Loucy (cell line): ENCODE measurements at regions not wholly inside any gene's neighbourhood (a gene's known extent, or its start where the extent isn't known, plus 50 kb on each side); places are given as distances from the start of the nearest gene placed in this dataset.

Experiments used
- H2AFZ ChIP-seq: fragments of 200-600 bp; sonication (generic); 2 replicates; pipeline ENCODE4 v1.6.0; 2016; ENCODE audit warnings: antibody characterized with exemption, mild to moderate bottlenecking, low read length, moderate library complexity
- H3F3A ChIP-seq: fragments of 200-600 bp; 2 replicates; pipeline ENCODE4 v1.6.0; 2016; ENCODE audit warnings: antibody characterized with exemption, low read depth, mild to moderate bottlenecking
- H3K27me3 ChIP-seq: fragments of 200-600 bp; sonication (generic); 2 replicates; pipeline ENCODE4 v1.6.1; 2014; ENCODE audit warnings: low read length, mild to moderate bottlenecking; ENCODE audit not compliant: insufficient read depth, poor library complexity, severe bottlenecking
- H3K36me3 ChIP-seq: fragments of 200-600 bp; sonication (generic); 2 replicates; pipeline ENCODE4 v1.6.1; 2016; ENCODE audit warnings: low read length; ENCODE audit not compliant: insufficient read depth
- H3K4me1 ChIP-seq: fragments of 200-600 bp; sonication (generic); 2 replicates; pipeline ENCODE4 v1.5.1; 2014; ENCODE audit warnings: low read length, mild to moderate bottlenecking; ENCODE audit not compliant: insufficient read depth, poor library complexity, severe bottlenecking
- H3K4me2 ChIP-seq: fragments of 200-600 bp; sonication (generic); 2 replicates; pipeline ENCODE4 v1.6.0; 2014; ENCODE audit warnings: antibody characterized with exemption, low read length, low read depth, mild to moderate bottlenecking; ENCODE audit not compliant: poor library complexity, severe bottlenecking
- H3K4me3 ChIP-seq: fragments of 200-600 bp; sonication (generic); 2 replicates; pipeline ENCODE4 v1.5.1; 2014; ENCODE audit warnings: low read length, mild to moderate bottlenecking, mixed read lengths; ENCODE audit not compliant: poor library complexity, severe bottlenecking
- H3K79me2 ChIP-seq: fragments of 200-600 bp; sonication (generic); 2 replicates; pipeline ENCODE4 v1.6.1; 2014; ENCODE audit warnings: low read length; ENCODE audit not compliant: insufficient read depth
- H3K9ac ChIP-seq: fragments of 200-600 bp; sonication (generic); 2 replicates; pipeline ENCODE4 v1.6.0; 2014; ENCODE audit warnings: mild to moderate bottlenecking, low read depth, low read length, moderate library complexity; ENCODE audit not compliant: poor library complexity, severe bottlenecking
- H3K9me2 ChIP-seq: fragments of 200-600 bp; sonication (generic); replicated peaks from 2 replicates; pipeline ENCODE4 v1.6.1; 2016; ENCODE audit warnings: low read depth, low read length, mixed read lengths
- H3K9me3 ChIP-seq: fragments of 200-600 bp; sonication (generic); 2 replicates; pipeline ENCODE4 v1.6.1; 2014; ENCODE audit warnings: mild to moderate bottlenecking, antibody characterized with exemption, low read length, low read depth; ENCODE audit not compliant: insufficient read depth
- H4K20me1 ChIP-seq: fragments of 200-600 bp; sonication (generic); 2 replicates; pipeline ENCODE4 v1.6.0; 2014; ENCODE audit warnings: antibody characterized with exemption, low read length, mild to moderate bottlenecking; ENCODE audit not compliant: insufficient read depth, poor library complexity, severe bottlenecking
- CTCF ChIP-seq: fragments of 200-600 bp; sonication (generic); conservative IDR thresholded peaks from 2 replicates; pipeline ENCODE4 v1.5.1; 2014; ENCODE audit warnings: mild to moderate bottlenecking, antibody characterized with exemption, low read length
- EZH2phosphoT487 ChIP-seq: fragments of 200-600 bp; IDR thresholded peaks from 2 replicates; pipeline ENCODE4 v1.6.1; 2018; ENCODE audit warnings: antibody characterized with exemption, mild to moderate bottlenecking, moderate library complexity, borderline replicate concordance

- H3K9ac ChIP-seq, result peak overlapping the region; percentile 55
- H2AFZ ChIP-seq, result peak overlapping the region; percentile 50
- H3K4me1 ChIP-seq, result peaks cover 58% of the 10 kb centered on the region
- no peaks in the 10 kb centered on the region for H4K20me1 ChIP-seq
- no peaks in the 10 kb centered on the region for H3K9me3 ChIP-seq
- no peaks in the 10 kb centered on the region for H3K36me3 ChIP-seq
- no peaks in the 10 kb centered on the region for H3K27me3 ChIP-seq
- H3K79me2 ChIP-seq, result peaks cover 6% of the 10 kb centered on the region; the same call in 1 of the 2 replicates
- no peaks in the 10 kb centered on the region for H3K9me2 ChIP-seq
- peak overlapping the region; percentile 63 for H3K4me2 ChIP-seq
- H3K4me3 ChIP-seq, result peak overlapping the region; percentile 34
- TF ChIP-seq EZH2phosphoT487 (no peak), CTCF (peak; percentile 27)
- peaks cover 12% of the 10 kb centered on the region; the same call in 1 of the 2 replicates for H3F3A ChIP-seq
Observed at GRCh38 chr11:59011655-59012397, 72.5 kb downstream of the GLYATL1 start.

- Histone ChIP-seq H3K9me3 (no peaks in the 10 kb centered on the region), H3K9ac (peak overlapping the region; percentile 55), H2AFZ (peak overlapping the region; percentile 41; the same call in 1 of the 2 replicates), H3K79me2 (peaks cover under 1% of the 10 kb centered on the region; the same call in 1 of the 2 replicates), H3K4me3 (no peak overlapping the region), H4K20me1 (no peaks in the 10 kb centered on the region), H3K4me1 (peaks cover 50% of the 10 kb centered on the region), H3K4me2 (peak overlapping the region; percentile 63), H3K27me3 (no peaks in the 10 kb centered on the region), H3F3A (peaks cover 12% of the 10 kb centered on the region; the same call in 1 of the 2 replicates), H3K36me3 (no peaks in the 10 kb centered on the region), H3K9me2 (no peaks in the 10 kb centered on the region)
- TF ChIP-seq CTCF (no peak), EZH2phosphoT487 (no peak)
Observed at GRCh38 chr11:59012398-59013265, 73.3 kb downstream of the GLYATL1 start.

- Histone ChIP-seq H2AFZ (no peak overlapping the region), H3K9ac (no peak overlapping the region), H3K36me3 (no peaks in the 10 kb centered on the region), H3K27me3 (no peaks in the 10 kb centered on the region), H3K9me2 (no peaks in the 10 kb centered on the region), H4K20me1 (no peaks in the 10 kb centered on the region), H3K4me2 (no peak overlapping the region), H3K4me3 (no peak overlapping the region), H3K4me1 (no peaks in the 10 kb centered on the region), H3K9me3 (no peaks in the 10 kb centered on the region), H3K79me2 (no peaks in the 10 kb centered on the region), H3F3A (no peaks in the 10 kb centered on the region)
- TF ChIP-seq EZH2phosphoT487, result no peak
- TF ChIP-seq CTCF, result no peak
Observed at GRCh38 chr11:59025097-59025496, 61.0 kb upstream of the GLYATL1B start.
